GM12878 (cell line): ENCODE measurements at regions not wholly inside any gene's neighbourhood (a gene's known extent, or its start where the extent isn't known, plus 50 kb on each side); places are given as distances from the start of the nearest gene placed in this dataset.
"Not testable (repeated sequence)": the region's sequence is repeated elsewhere in the genome, so short reads cannot be mapped to it uniquely, and the experiment has no call there.

Source experiments
- BCL3 ChIP-seq: IDR thresholded peaks from 2 replicates; pipeline ENCODE4 v1.6.1; 2011; ENCODE audit warnings: borderline replicate concordance, low read depth, mild to moderate bottlenecking, moderate library complexity, low read length; ENCODE audit not compliant: insufficient read depth, poor library complexity, severe bottlenecking
- CBX3 ChIP-seq: fragments of 200-600 bp; sonication (generic); IDR thresholded peaks from 2 replicates; pipeline ENCODE4 v1.6.1; 2016; ENCODE audit warnings: low read depth, borderline replicate concordance
- CREB1 ChIP-seq: IDR thresholded peaks from 2 replicates; pipeline ENCODE4 v1.6.1; 2012; ENCODE audit warnings: low read depth, mild to moderate bottlenecking, inconsistent platforms
- CTCF ChIP-seq, 3 experiments: IDR thresholded peaks in 2 of 3; conservative IDR thresholded peaks in 1 of 3; 2 replicates each; pipeline ENCODE4 v1.5.1; 2011; ENCODE audit warnings: low read depth in 3 of 3, low read length in 3 of 3, mild to moderate bottlenecking in 3 of 3, control low read depth in 2 of 3, moderate library complexity in 2 of 3, inconsistent platforms in 1 of 3, mixed read lengths in 1 of 3; ENCODE audit not compliant: control insufficient read depth in 2 of 3, insufficient read depth in 1 of 3; ENCODE audit errors: extremely low read depth in 1 of 3
- EP300 ChIP-seq, 2 experiments: fragments of 150-350 bp in 1 of 2; IDR thresholded peaks; 2 replicates each; pipeline ENCODE4 v1.6.1; 2011 to 2012; ENCODE audit warnings: low read depth in 2 of 2, low read length in 2 of 2, borderline replicate concordance in 1 of 2, improper control_type of control experiment in 1 of 2, inconsistent platforms in 1 of 2; ENCODE audit not compliant: control insufficient read depth in 1 of 2
- MYC ChIP-seq: IDR thresholded peaks from 2 replicates; pipeline ENCODE4 v1.6.1; 2011; ENCODE audit warnings: mild to moderate bottlenecking, low read length, moderate library complexity, inconsistent platforms; ENCODE audit not compliant: insufficient read depth, insufficient replicate concordance, insufficient read length, severe bottlenecking
- NFIC ChIP-seq: IDR thresholded peaks from 2 replicates; pipeline ENCODE4 v1.6.1; 2012; ENCODE audit warnings: low read depth, mild to moderate bottlenecking, inconsistent platforms, low read length, moderate library complexity
- POLR2AphosphoS2 ChIP-seq: IDR thresholded peaks from 2 replicates; pipeline ENCODE4 v1.6.1; 2011; ENCODE audit warnings: low read depth, mild to moderate bottlenecking, low read length, improper control_type of control experiment, moderate library complexity
- RAD51 ChIP-seq: fragments of 450-650 bp; IDR thresholded peaks from 2 replicates; pipeline ENCODE4 v1.6.1; 2016; ENCODE audit warnings: moderate library complexity, mild to moderate bottlenecking, inconsistent platforms
- RFX5 ChIP-seq: IDR thresholded peaks from 2 replicates; pipeline ENCODE4 v1.6.1; 2011; ENCODE audit warnings: low read depth, low read length, improper control_type of control experiment
- ZBTB40 ChIP-seq: fragments of 450-650 bp; IDR thresholded peaks from 2 replicates; pipeline ENCODE4 v1.6.1; 2016; ENCODE audit warnings: mild to moderate bottlenecking, moderate library complexity, borderline replicate concordance
- ZSCAN29 ChIP-seq: fragments of 450-650 bp; IDR thresholded peaks from 2 replicates; pipeline ENCODE4 v1.6.1; 2017; ENCODE audit warnings: mild to moderate bottlenecking, moderate library complexity

GRCh38 chr16:18077910-18078309 is 258.6 kb downstream of the NPIPA8 start:
- not testable (repeated sequence) for TF ChIP-seq CREB1; CTCF (IDR thresholded peaks at IDR 0.05 in 2 of 3, conservative IDR thresholded peaks at IDR 0.05 in 1 of 3; ENCODE audit: control insufficient read depth in 2 of 3, extremely low read depth in 1 of 3, insufficient read depth in 1 of 3, low read depth in 3 of 3, low read length in 3 of 3); ZSCAN29; POLR2AphosphoS2; ZBTB40; EP300 (IDR thresholded peaks at IDR 0.05; ENCODE audit: borderline replicate concordance in 1 of 2, control insufficient read depth in 1 of 2, low read depth in 2 of 2, low read length in 2 of 2); MYC; RAD51; NFIC; CBX3; RFX5; BCL3
